Epithelial cell of esophagus (primary cell): ENCODE measurements at regions not wholly inside any gene's neighbourhood (a gene's known extent, or its start where the extent isn't known, plus 50 kb on each side); places are given as distances from the start of the nearest gene placed in this dataset.

Source experiments
- DNase-seq: peaks from one replicate; pipeline ENCODE4 v3.0.0; 2010; ENCODE audit warnings: low read depth
- H3K4me3 ChIP-seq: 2 replicates; pipeline ENCODE4 v1.5.1; 2011; ENCODE audit warnings: mild to moderate bottlenecking, low read length, control low read depth
- CTCF ChIP-seq: IDR thresholded peaks from 2 replicates; pipeline ENCODE4 v1.5.1; 2011; ENCODE audit warnings: low read depth, mild to moderate bottlenecking, low read length, control low read depth, inconsistent platforms; ENCODE audit not compliant: insufficient read depth; ENCODE audit errors: missing control alignments

- TF ChIP-seq CTCF, result no peak
- DNase-seq, result no peak
- H3K4me3 ChIP-seq, result no peak overlapping the region
Measured at GRCh38 chr3:118683636-118684035, 351.0 kb downstream of the IGSF11 start.

GRCh38 chr3:118688396-118688884, 346.2 kb downstream of the IGSF11 start:
- DNase-seq, result peak; percentile 46
- no peak overlapping the region for H3K4me3 ChIP-seq
- TF ChIP-seq CTCF, result no peak

DNA sequence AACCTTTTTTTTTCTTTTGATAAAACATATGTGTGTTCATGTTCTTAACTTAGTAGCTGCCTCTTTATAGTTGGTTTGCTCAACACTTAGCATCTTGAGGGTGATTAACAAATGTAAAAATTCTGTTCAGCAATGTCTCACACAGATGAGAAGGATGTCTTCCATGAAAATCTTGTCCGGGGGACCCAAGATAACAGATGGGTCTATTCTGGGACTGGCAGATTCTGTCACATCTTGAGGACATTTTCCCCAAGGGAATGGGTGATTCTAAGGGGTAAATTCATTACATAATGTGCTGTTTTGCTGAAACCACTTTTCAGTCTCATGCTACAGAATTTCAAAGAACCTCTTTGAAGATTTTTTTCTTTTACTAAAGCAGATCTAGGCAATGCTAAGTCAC, 342.2 kb downstream of the IGSF11 start:
- TF ChIP-seq CTCF, result no peak
- no peak overlapping the region for H3K4me3 ChIP-seq
- no peak for DNase-seq

DNA sequence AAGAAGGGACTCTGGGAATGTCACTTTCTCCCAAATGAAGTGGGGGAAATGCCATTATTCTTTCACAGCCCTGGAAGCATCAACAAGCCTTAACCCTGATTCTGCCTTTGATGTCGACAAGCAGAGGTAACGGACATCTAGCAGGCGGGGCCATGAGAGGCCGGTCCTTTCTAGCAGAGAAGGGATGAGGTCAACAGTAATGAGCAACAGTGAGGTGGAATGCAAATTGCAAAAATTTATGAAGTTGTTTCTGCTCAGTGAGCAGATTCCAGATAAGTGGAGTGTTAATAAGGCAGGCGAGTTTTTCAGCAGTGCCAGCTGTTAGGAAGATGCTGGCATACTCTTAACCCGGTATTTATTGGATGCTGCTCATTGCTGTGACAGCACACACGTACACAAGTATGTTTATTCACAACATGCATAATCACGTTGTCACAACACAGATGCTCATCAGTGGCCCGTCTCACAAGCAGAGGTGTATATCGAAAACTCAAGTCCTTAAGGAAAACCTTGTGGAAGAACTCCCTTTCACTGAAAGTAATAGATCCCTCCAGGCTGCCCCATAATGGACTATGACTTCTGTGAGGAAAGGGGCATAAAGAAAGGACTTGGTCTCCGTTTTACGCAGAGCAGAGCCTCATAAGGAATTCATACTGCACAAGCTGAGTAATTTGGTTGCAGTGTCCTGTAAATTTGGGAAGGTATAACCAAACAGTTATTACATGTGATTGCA, 329.0 kb downstream of the IGSF11 start:
- H3K4me3 ChIP-seq, result no peak overlapping the region
- no peak for DNase-seq
- TF ChIP-seq CTCF, result no peak

GRCh38 chr3:118707991-118708390, 326.7 kb downstream of the IGSF11 start:
- no peak for TF ChIP-seq CTCF
- DNase-seq, result no peak
- no peak overlapping the region for H3K4me3 ChIP-seq

DNA sequence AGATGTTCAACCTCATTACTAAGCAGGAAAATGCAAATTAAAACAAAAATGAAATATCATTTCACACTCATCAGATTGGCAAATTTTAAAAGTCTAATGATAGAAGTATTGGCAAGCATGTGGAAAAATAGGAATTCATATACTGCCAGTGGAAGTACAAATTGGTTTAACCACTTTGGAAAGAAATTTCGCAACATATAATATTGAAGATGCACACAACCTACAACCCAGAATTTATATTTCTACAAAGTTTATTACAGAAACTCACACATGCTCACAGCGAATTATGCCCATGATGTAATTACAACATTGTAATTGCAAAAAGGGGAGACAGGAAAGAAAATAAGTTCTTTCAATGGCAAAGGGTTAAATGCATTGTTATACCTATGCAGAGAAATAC, 324.1 kb downstream of the IGSF11 start:
- no peak for DNase-seq
- TF ChIP-seq CTCF, result no peak
- H3K4me3 ChIP-seq, result no peak overlapping the region

DNA sequence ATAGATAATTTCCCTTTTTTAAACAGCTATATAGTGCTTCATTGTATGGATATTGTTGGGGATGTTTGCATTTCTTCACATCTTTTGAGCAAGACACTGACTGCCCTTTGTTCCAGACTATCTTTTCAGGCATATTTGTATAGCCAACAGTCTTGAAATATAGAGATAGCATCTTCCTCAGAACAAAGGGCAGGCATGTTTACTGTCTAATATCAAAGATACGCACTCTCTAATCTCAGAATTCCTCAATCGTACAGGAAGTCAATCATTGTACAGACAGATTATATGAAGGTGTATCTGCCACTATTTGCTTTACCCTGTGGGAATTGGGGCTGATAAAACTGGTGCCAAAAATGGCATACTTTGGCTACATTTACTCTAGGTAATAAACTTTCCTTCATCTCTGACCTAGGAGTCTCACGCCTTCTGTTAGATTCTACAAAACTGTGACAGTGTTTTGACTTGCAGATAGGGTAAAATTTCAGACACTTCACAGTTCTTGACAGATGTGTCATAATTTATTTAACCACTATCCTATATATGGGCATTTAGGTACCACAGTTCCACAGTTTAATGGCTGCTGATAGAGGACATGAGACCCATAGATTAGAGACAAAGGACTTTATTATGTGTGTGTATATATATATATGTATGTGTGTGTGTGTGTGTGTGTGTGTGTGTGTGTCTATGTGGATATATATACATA, 321.0 kb downstream of the IGSF11 start:
- DNase-seq, result no peak

More for the DNA sequence above, 321.0 kb downstream of the IGSF11 start:
- H3K4me3 ChIP-seq, result no peak overlapping the region
- no peak for TF ChIP-seq CTCF
